ENCODE measurements at regions not wholly inside any gene's neighbourhood (a gene's known extent, or its start where the extent isn't known, plus 50 kb on each side); places are given as distances from the start of the nearest gene placed in this dataset.

- TF ChIP-seq, protein P1, sequence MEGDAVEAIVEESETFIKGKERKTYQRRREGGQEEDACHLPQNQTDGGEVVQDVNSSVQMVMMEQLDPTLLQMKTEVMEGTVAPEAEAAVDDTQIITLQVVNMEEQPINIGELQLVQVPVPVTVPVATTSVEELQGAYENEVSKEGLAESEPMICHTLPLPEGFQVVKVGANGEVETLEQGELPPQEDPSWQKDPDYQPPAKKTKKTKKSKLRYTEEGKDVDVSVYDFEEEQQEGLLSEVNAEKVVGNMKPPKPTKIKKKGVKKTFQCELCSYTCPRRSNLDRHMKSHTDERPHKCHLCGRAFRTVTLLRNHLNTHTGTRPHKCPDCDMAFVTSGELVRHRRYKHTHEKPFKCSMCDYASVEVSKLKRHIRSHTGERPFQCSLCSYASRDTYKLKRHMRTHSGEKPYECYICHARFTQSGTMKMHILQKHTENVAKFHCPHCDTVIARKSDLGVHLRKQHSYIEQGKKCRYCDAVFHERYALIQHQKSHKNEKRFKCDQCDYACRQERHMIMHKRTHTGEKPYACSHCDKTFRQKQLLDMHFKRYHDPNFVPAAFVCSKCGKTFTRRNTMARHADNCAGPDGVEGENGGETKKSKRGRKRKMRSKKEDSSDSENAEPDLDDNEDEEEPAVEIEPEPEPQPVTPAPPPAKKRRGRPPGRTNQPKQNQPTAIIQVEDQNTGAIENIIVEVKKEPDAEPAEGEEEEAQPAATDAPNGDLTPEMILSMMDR (conservative IDR thresholded peaks at IDR 0.05) = no peak
- TF ChIP-seq EZH2 (IDR thresholded peaks at IDR 0.05; ENCODE audit: low read depth) = no peak
Measured at GRCh38 chr2:145818890-145819504, 1299.1 kb upstream of the ZEB2 start.
